ENCODE measurements at regions not wholly inside any gene's neighbourhood (a gene's known extent, or its start where the extent isn't known, plus 50 kb on each side); places are given as distances from the start of the nearest gene placed in this dataset.
"Not testable (repeated sequence)": the region's sequence is repeated elsewhere in the genome, so short reads cannot be mapped to it uniquely, and the experiment has no call there.

DNA sequence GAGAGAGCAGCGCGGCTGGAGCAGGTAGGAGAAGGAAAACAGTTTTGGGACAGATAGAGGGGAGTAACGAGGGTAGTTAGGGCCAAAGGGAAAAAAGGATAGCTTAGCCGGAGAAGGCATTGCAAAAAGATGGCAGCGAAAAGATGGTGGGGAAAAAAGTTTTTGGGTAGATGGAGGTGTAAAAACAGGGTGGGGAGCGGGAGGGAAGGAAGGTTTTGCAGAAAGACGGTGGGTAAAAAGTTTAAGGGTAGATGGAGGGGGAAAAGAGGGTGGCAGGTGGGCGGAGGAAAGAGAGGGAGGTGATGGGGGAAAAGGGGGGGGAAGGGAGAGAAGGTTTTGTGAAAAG, 174.2 kb downstream of the USP22 start:
- TF ChIP-seq, protein P1, sequence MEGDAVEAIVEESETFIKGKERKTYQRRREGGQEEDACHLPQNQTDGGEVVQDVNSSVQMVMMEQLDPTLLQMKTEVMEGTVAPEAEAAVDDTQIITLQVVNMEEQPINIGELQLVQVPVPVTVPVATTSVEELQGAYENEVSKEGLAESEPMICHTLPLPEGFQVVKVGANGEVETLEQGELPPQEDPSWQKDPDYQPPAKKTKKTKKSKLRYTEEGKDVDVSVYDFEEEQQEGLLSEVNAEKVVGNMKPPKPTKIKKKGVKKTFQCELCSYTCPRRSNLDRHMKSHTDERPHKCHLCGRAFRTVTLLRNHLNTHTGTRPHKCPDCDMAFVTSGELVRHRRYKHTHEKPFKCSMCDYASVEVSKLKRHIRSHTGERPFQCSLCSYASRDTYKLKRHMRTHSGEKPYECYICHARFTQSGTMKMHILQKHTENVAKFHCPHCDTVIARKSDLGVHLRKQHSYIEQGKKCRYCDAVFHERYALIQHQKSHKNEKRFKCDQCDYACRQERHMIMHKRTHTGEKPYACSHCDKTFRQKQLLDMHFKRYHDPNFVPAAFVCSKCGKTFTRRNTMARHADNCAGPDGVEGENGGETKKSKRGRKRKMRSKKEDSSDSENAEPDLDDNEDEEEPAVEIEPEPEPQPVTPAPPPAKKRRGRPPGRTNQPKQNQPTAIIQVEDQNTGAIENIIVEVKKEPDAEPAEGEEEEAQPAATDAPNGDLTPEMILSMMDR (IDR thresholded peaks at IDR 0.05; ENCODE audit: poor library complexity): not testable (repeated sequence)
- not testable (repeated sequence) for TF ChIP-seq EZH2 (IDR thresholded peaks at IDR 0.05; ENCODE audit: borderline replicate concordance)

All from hepatocyte (in vitro differentiated cells).